Suprapubic skin (tissue), 4 donors: ENCODE measurements at regions not wholly inside any gene's neighbourhood (a gene's known extent, or its start where the extent isn't known, plus 50 kb on each side); places are given as distances from the start of the nearest gene placed in this dataset.

Source experiments
- POLR2A ChIP-seq, 2 donors: fragments of 450-650 bp; IDR thresholded peaks; one replicate each; pipeline ENCODE4 v1.6.1; 2017; ENCODE audit warnings: antibody characterized with exemption in 2 of 2, mild to moderate bottlenecking in 2 of 2, moderate library complexity in 2 of 2
- POLR2AphosphoS5 ChIP-seq, 3 donors: sonication (generic); formaldehyde crosslinking; IDR thresholded peaks; one replicate each; pipeline ENCODE4 v1.6.1; 2017; ENCODE audit warnings: antibody characterized with exemption in 3 of 3
- TF ChIP-seq, protein P1 (sequence below), 2 donors: fragments of 200-600 bp in 1 of 2; fragments of 450-650 bp in 1 of 2; sonication (generic) in 1 of 2; IDR thresholded peaks; one replicate each; pipeline ENCODE4 v1.5.1; 2016 to 2019; ENCODE audit warnings: antibody characterized with exemption in 2 of 2, mild to moderate bottlenecking in 1 of 2, moderate library complexity in 1 of 2

DNA sequence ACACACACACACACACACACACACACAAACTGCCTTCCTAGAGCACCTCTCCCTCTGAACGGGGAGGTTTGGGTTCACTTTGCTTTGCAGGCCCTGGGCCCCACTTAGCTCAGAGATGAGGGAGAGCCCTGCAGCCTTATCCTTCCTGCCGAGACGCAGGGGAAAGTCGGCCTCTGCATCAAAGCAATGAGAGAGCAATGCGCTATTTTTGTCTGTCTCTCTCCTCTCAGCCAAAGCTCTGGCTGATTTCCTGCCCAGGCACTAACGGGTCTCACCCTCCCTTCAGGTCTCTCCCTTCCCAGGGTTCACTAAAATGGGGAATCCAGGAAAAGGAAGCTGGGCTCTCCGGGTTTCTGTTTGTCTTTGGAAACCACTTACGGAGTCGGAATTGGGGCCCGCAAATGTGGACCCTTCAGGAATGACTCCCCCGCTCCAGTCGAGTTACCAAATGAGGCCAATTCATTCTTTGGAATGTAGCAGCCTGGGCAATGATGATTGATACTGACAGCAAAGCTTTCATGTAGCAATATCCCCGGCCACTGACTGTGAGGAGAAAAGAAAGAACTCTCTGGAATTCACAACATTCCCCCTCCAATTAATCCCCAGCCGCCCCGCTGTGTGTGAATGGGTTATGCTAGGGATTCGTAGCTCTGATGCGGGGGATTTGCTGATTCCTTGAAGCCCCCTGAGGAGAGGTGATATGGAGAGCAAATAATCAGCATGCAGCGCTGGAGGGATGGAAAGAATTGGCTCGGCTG, 61.5 kb upstream of the WLS start:
- TF ChIP-seq POLR2AphosphoS5 (IDR thresholded peaks at IDR 0.05), result no peak
- TF ChIP-seq, protein P1, sequence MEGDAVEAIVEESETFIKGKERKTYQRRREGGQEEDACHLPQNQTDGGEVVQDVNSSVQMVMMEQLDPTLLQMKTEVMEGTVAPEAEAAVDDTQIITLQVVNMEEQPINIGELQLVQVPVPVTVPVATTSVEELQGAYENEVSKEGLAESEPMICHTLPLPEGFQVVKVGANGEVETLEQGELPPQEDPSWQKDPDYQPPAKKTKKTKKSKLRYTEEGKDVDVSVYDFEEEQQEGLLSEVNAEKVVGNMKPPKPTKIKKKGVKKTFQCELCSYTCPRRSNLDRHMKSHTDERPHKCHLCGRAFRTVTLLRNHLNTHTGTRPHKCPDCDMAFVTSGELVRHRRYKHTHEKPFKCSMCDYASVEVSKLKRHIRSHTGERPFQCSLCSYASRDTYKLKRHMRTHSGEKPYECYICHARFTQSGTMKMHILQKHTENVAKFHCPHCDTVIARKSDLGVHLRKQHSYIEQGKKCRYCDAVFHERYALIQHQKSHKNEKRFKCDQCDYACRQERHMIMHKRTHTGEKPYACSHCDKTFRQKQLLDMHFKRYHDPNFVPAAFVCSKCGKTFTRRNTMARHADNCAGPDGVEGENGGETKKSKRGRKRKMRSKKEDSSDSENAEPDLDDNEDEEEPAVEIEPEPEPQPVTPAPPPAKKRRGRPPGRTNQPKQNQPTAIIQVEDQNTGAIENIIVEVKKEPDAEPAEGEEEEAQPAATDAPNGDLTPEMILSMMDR (IDR thresholded peaks at IDR 0.05), result no peak
- TF ChIP-seq POLR2A (IDR thresholded peaks at IDR 0.05), result no peak
